Endothelial cell of umbilical vein (primary cell): ENCODE measurements at regions not wholly inside any gene's neighbourhood (a gene's known extent, or its start where the extent isn't known, plus 50 kb on each side); places are given as distances from the start of the nearest gene placed in this dataset.

Source experiments
- BruUV-seq: library from RNA; stranded (reverse); fragments of 400-500 nt; replicated peaks from 2 replicates; lab custom pipeline; 2021; lab: Mats Ljungman, UMichigan
- CTCF ChIA-PET: fragments of 300-600, 350-600 bp; sonication (Branson Sonifier 250); formaldehyde crosslinking; loops from one replicate; lab custom pipeline; 2021; ENCODE audit warnings: antibody characterized with exemption, inconsistent platforms; lab: Charles Lee
- POLR2A ChIA-PET: fragments of 300-600, 350-600 bp; sonication (Branson Sonifier 250); formaldehyde crosslinking; loops from one replicate; lab custom pipeline; 2021; ENCODE audit warnings: antibody characterized with exemption, inconsistent platforms; lab: Charles Lee
- DNase-seq: peaks from one replicate; pipeline ENCODE4 v3.0.0-alpha.2; 2011; ENCODE audit warnings: low read depth, low spot score
- FAIRE-seq: peaks from 2 replicates; lab custom pipeline; 2011; peaks lifted over from hg19 to GRCh38; lab: Jason Lieb, UNC
- H2AFZ ChIP-seq: 2 replicates; pipeline ENCODE4 v1.6.0; 2012; ENCODE audit warnings: low read depth, low read length, control low read depth, inconsistent platforms
- H3K27ac ChIP-seq: 2 replicates; pipeline ENCODE4 v1.5.1; 2011; ENCODE audit warnings: low read depth, mild to moderate bottlenecking, control low read depth, low read length, moderate library complexity; ENCODE audit not compliant: insufficient read depth
- H3K27me3 ChIP-seq, 2 experiments: 2 replicates each; pipeline versions ENCODE4 v1.6.0 to v1.6.1; 2011; ENCODE audit warnings: low read length in 2 of 2, mixed read lengths in 1 of 2; ENCODE audit not compliant: control insufficient read depth in 2 of 2, insufficient read depth in 2 of 2
- H3K36me3 ChIP-seq, 2 experiments: 2 replicates in 1 of 2; 3 replicates in 1 of 2; pipeline ENCODE4 v1.5.1; 2011; ENCODE audit warnings: low read length in 2 of 2, mild to moderate bottlenecking in 1 of 2, moderate library complexity in 1 of 2; ENCODE audit not compliant: control insufficient read depth in 2 of 2, insufficient read depth in 2 of 2; ENCODE audit errors: extremely low read depth in 1 of 2
- H3K4me1 ChIP-seq: 3 replicates; pipeline ENCODE4 v1.5.1; 2011; ENCODE audit warnings: mild to moderate bottlenecking, low read length; ENCODE audit not compliant: control insufficient read depth, insufficient read depth; ENCODE audit errors: extremely low read depth
- H3K4me2 ChIP-seq: 2 replicates; pipeline ENCODE4 v1.6.1; 2011; ENCODE audit warnings: low read length, control low read depth, mixed read lengths; ENCODE audit not compliant: insufficient read depth
- H3K4me3 ChIP-seq, 3 experiments: fragments of 200-600 bp in 1 of 3; sonication (generic), shearing (Covaris generic) in 1 of 3; replicated peaks in 1 of 3; 2 replicates each; pipeline ENCODE4 v1.5.1; 2011 to 2016; ENCODE audit warnings: control low read depth in 3 of 3, low read length in 3 of 3, mild to moderate bottlenecking in 2 of 3, inconsistent platforms in 1 of 3, low read depth in 1 of 3, moderate library complexity in 1 of 3; ENCODE audit not compliant: insufficient read depth in 1 of 3
- H3K79me2 ChIP-seq: 2 replicates; pipeline ENCODE4 v1.6.0; 2012; ENCODE audit warnings: low read length, inconsistent platforms; ENCODE audit not compliant: control insufficient read depth, insufficient read depth
- H3K9ac ChIP-seq: replicated peaks from 2 replicates; pipeline ENCODE3; 2011; ENCODE audit warnings: low read length, control low read depth; ENCODE audit not compliant: insufficient read depth; ENCODE audit errors: extremely low read depth
- H3K9me1 ChIP-seq: replicated peaks from 3 replicates; pipeline ENCODE4 v1.6.0; 2011; ENCODE audit warnings: mild to moderate bottlenecking, low read length; ENCODE audit not compliant: control insufficient read depth, insufficient read depth; ENCODE audit errors: extremely low read depth
- H3K9me3 ChIP-seq: replicated peaks from 2 replicates; pipeline ENCODE4 v1.5.1; 2012; ENCODE audit warnings: low read length, inconsistent platforms; ENCODE audit not compliant: control insufficient read depth, insufficient read depth
- H4K20me1 ChIP-seq: replicated peaks from 2 replicates; pipeline ENCODE3; 2011; ENCODE audit warnings: mild to moderate bottlenecking, low read length; ENCODE audit not compliant: control insufficient read depth, insufficient read depth; ENCODE audit errors: extremely low read depth
- EZH2 ChIP-seq: IDR thresholded peaks from 2 replicates; pipeline ENCODE4 v1.6.1; 2012; ENCODE audit warnings: borderline replicate concordance, low read depth, mild to moderate bottlenecking, moderate library complexity, low read length, inconsistent platforms; ENCODE audit not compliant: severe bottlenecking
- FOS ChIP-seq: IDR thresholded peaks from 2 replicates; pipeline ENCODE4 v1.6.1; 2011; ENCODE audit warnings: mild to moderate bottlenecking, low read length, moderate library complexity, borderline replicate concordance; ENCODE audit not compliant: insufficient read depth
- GATA2 ChIP-seq: IDR thresholded peaks from 2 replicates; pipeline ENCODE4 v1.7.0; 2011; ENCODE audit warnings: low read depth, mild to moderate bottlenecking, moderate library complexity, mixed read lengths, low read length; ENCODE audit not compliant: insufficient read length, insufficient read depth
- JUN ChIP-seq: IDR thresholded peaks from 2 replicates; pipeline ENCODE4 v1.6.1; 2011; ENCODE audit warnings: borderline replicate concordance, low read depth; ENCODE audit not compliant: insufficient read length, insufficient read depth
- MAX ChIP-seq: IDR thresholded peaks from 2 replicates; pipeline ENCODE4 v1.6.1; 2011; ENCODE audit not compliant: insufficient read depth, insufficient read length
- MYC ChIP-seq: IDR thresholded peaks from one replicate; pipeline ENCODE4 v1.6.1; 2011; ENCODE audit warnings: mild to moderate bottlenecking, low read depth, low read length
- POLR2A ChIP-seq: IDR thresholded peaks from 2 replicates; pipeline ENCODE4 v1.6.1; 2012; ENCODE audit warnings: low read depth, mild to moderate bottlenecking, control low read depth, low read length
- POLR2AphosphoS5 ChIP-seq: IDR thresholded peaks from 2 replicates; pipeline ENCODE4 v1.6.1; 2012; ENCODE audit warnings: low read depth, mild to moderate bottlenecking, control low read depth, low read length, moderate library complexity; ENCODE audit not compliant: insufficient read depth
- dilution Hi-C: fragments of 300-500 bp; cut with MboI; formaldehyde crosslinking; loops from one replicate; pipeline ENCODE4 v1.15.0; 2019; ENCODE audit warnings: low sequenced_read_pairs; ENCODE audit not compliant: extremely low pct_ligation_motif_present
- intact Hi-C: fragments of 100-400 bp; cut with micrococcal nuclease; formaldehyde crosslinking; loops from one replicate; pipeline ENCODE4 v1.10.0; 2022
- TF ChIP-seq, protein P1 (sequence below), 2 donors: IDR thresholded peaks; 1 replicate in 1 of 2; 2 replicates in 1 of 2; pipeline ENCODE4 v1.5.1; 2011; ENCODE audit warnings: low read length in 2 of 2, mild to moderate bottlenecking in 2 of 2, moderate library complexity in 2 of 2, control low read depth in 1 of 2, inconsistent platforms in 1 of 2, low read depth in 1 of 2; ENCODE audit not compliant: insufficient read depth in 1 of 2; ENCODE audit errors: extremely low read depth in 1 of 2

- Histone ChIP-seq H2AFZ (no peak overlapping the region), H3K4me2 (no peak overlapping the region), H3K36me3 (no peaks in the 10 kb centered on the region), H4K20me1 (no peaks in the 10 kb centered on the region), H3K9ac (no peak overlapping the region), H3K79me2 (no peaks in the 10 kb centered on the region), H3K9me1 (no peaks in the 10 kb centered on the region), H3K27me3 (no peaks in the 10 kb centered on the region), H3K4me3 (no peak overlapping the region), H3K4me1 (no peaks in the 10 kb centered on the region), H3K9me3 (no peaks in the 10 kb centered on the region), H3K27ac (no peak overlapping the region)
- ChIA-PET POLR2A (no interaction called here), CTCF (no interaction called here)
- intact Hi-C loops = no loop called here
- TF ChIP-seq EZH2 (no peak), GATA2 (no peak), MYC (no peak), JUN (no peak), FOS (no peak), POLR2AphosphoS5 (no peak), MAX (no peak), POLR2A (no peak)
- TF ChIP-seq, protein P1, sequence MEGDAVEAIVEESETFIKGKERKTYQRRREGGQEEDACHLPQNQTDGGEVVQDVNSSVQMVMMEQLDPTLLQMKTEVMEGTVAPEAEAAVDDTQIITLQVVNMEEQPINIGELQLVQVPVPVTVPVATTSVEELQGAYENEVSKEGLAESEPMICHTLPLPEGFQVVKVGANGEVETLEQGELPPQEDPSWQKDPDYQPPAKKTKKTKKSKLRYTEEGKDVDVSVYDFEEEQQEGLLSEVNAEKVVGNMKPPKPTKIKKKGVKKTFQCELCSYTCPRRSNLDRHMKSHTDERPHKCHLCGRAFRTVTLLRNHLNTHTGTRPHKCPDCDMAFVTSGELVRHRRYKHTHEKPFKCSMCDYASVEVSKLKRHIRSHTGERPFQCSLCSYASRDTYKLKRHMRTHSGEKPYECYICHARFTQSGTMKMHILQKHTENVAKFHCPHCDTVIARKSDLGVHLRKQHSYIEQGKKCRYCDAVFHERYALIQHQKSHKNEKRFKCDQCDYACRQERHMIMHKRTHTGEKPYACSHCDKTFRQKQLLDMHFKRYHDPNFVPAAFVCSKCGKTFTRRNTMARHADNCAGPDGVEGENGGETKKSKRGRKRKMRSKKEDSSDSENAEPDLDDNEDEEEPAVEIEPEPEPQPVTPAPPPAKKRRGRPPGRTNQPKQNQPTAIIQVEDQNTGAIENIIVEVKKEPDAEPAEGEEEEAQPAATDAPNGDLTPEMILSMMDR (IDR thresholded peaks at IDR 0.05; ENCODE audit: extremely low read depth in 1 of 2, insufficient read depth in 1 of 2, low read depth in 1 of 2, low read length in 2 of 2) = no peak
- no peak for DNase-seq
- no TSS peak for BruUV-seq
- no peak for FAIRE-seq
- dilution Hi-C loops = no loop called here
These were observed 623.5 kb downstream of the EPHA4 start for GRCh38 chr2:220948579-220948978.
